COLO829 (cell line): ENCODE measurements at regions not wholly inside any gene's neighbourhood (a gene's known extent, or its start where the extent isn't known, plus 50 kb on each side); places are given as distances from the start of the nearest gene placed in this dataset.
"Not testable (repeated sequence)": the region's sequence is repeated elsewhere in the genome, so short reads cannot be mapped to it uniquely, and the experiment has no call there.

Source experiments
- DNase-seq: peaks from one replicate; pipeline ENCODE4 v3.0.0; 2012; ENCODE audit warnings: low spot score

GRCh38 chr5:44048276-44048984 lies 340.8 kb downstream of the FGF10 start:
- DNase-seq = no peak

GRCh38 chr5:44046619-44047364 lies 342.4 kb downstream of the FGF10 start:
- no peak for DNase-seq

- DNase-seq = not testable (repeated sequence)
These were observed 344.7 kb downstream of the FGF10 start for GRCh38 chr5:44044549-44044948.

- DNase-seq = no peak
These were observed 361.0 kb downstream of the FGF10 start for GRCh38 chr5:44028226-44028625.

GRCh38 chr5:44022622-44023021 lies 366.6 kb downstream of the FGF10 start:
- no peak for DNase-seq

- no peak for DNase-seq
These were observed 377.7 kb downstream of the FGF10 start for GRCh38 chr5:44011518-44011917.

GRCh38 chr5:44002381-44002901 lies 386.8 kb downstream of the FGF10 start:
- DNase-seq = no peak

GRCh38 chr5:44001675-44002380 lies 387.4 kb downstream of the FGF10 start:
- no peak for DNase-seq

- DNase-seq = no peak
These were observed 388.0 kb downstream of the FGF10 start for GRCh38 chr5:44001236-44001635.

- no peak for DNase-seq
These were observed 391.5 kb downstream of the FGF10 start for GRCh38 chr5:43997647-43998272.

- no peak for DNase-seq
These were observed 393.0 kb downstream of the FGF10 start for GRCh38 chr5:43996221-43996620.

- no peak for DNase-seq
These were observed 391.4 kb downstream of the NNT start for GRCh38 chr5:43994352-43994708.

GRCh38 chr5:43993634-43994351 lies 390.8 kb downstream of the NNT start:
- no peak for DNase-seq

GRCh38 chr5:43985411-43985810 lies 382.4 kb downstream of the NNT start:
- DNase-seq = no peak

GRCh38 chr5:43981556-43981955 lies 378.6 kb downstream of the NNT start:
- DNase-seq = no peak

- no peak for DNase-seq
These were observed 370.9 kb downstream of the NNT start for GRCh38 chr5:43973908-43974307.

GRCh38 chr5:43973318-43973717 lies 370.3 kb downstream of the NNT start:
- no peak for DNase-seq

- no peak for DNase-seq
These were observed 364.2 kb downstream of the NNT start for GRCh38 chr5:43967165-43967564.

- no peak for DNase-seq
These were observed 356.2 kb downstream of the NNT start for GRCh38 chr5:43959144-43959543.

- no peak for DNase-seq
These were observed 345.0 kb downstream of the NNT start for GRCh38 chr5:43947935-43948334.

- no peak for DNase-seq
These were observed 338.8 kb downstream of the NNT start for GRCh38 chr5:43941806-43942205.

GRCh38 chr5:43940562-43940961 lies 337.6 kb downstream of the NNT start:
- DNase-seq = no peak
